ENCODE measurements at regions not wholly inside any gene's neighbourhood (a gene's known extent, or its start where the extent isn't known, plus 50 kb on each side); places are given as distances from the start of the nearest gene placed in this dataset.
A peak's percentile ranks its signal among the peaks of the same experiment; 100 is the strongest.
"Not testable (repeated sequence)": the region's sequence is repeated elsewhere in the genome, so short reads cannot be mapped to it uniquely, and the experiment has no call there.

DNA sequence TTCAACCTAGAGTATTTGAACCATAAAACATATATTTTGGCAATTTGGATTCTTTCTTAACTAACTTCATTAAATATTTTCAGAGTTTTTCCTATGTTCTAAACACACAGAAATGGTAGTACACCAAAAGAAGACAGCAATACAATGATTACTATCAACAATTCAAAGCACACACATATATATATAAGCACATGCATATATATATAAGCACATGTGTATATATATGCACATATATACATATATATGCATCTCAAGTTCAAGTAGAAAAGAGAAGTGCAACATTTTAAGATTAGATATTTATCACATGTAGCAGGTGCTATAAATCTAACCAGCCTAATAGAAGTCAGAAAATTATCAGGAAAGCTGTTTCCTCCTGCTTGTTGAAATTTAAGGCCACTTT, 320.9 kb upstream of the FSIP2 start:
- Histone ChIP-seq H3K4me3 (replicated peaks in 1 of 3; ENCODE audit: insufficient read depth in 1 of 3, low read depth in 1 of 3, low read length in 3 of 3) (no peak overlapping the region), H3K27me3 (ENCODE audit: control insufficient read depth in 2 of 2, insufficient read depth in 2 of 2, low read length in 2 of 2) (no peaks in the 10 kb centered on the region), H3K9ac (replicated peaks; ENCODE audit: extremely low read depth, insufficient read depth, low read length) (no peak overlapping the region), H3K79me2 (ENCODE audit: control insufficient read depth, insufficient read depth, low read length) (no peaks in the 10 kb centered on the region), H3K9me1 (replicated peaks; ENCODE audit: control insufficient read depth, extremely low read depth, insufficient read depth, low read length) (no peaks in the 10 kb centered on the region), H2AFZ (ENCODE audit: low read depth, low read length) (no peak overlapping the region), H4K20me1 (replicated peaks; ENCODE audit: control insufficient read depth, extremely low read depth, insufficient read depth, low read length) (no peaks in the 10 kb centered on the region), H3K4me1 (ENCODE audit: control insufficient read depth, extremely low read depth, insufficient read depth, low read length) (no peaks in the 10 kb centered on the region), H3K27ac (ENCODE audit: insufficient read depth, low read depth, low read length) (no peak overlapping the region), H3K9me3 (replicated peaks; ENCODE audit: control insufficient read depth, insufficient read depth, low read length) (no peaks in the 10 kb centered on the region), H3K4me2 (ENCODE audit: insufficient read depth, low read length) (no peak overlapping the region), H3K36me3 (ENCODE audit: control insufficient read depth in 2 of 2, extremely low read depth in 1 of 2, insufficient read depth in 2 of 2, low read length in 2 of 2) (no peaks in the 10 kb centered on the region)
- ChIA-PET CTCF (no interaction called here), POLR2A (no interaction called here)
- TF ChIP-seq FOS (IDR thresholded peaks at IDR 0.05; ENCODE audit: borderline replicate concordance, insufficient read depth, low read length): no peak
- TF ChIP-seq MYC (IDR thresholded peaks at IDR 0.05; ENCODE audit: low read depth, low read length): no peak
- TF ChIP-seq GATA2 (IDR thresholded peaks at IDR 0.05; ENCODE audit: insufficient read depth, insufficient read length, low read depth, low read length): no peak
- no peak for TF ChIP-seq POLR2A (IDR thresholded peaks at IDR 0.05; ENCODE audit: low read depth, low read length)
- TF ChIP-seq JUN (IDR thresholded peaks at IDR 0.05; ENCODE audit: borderline replicate concordance, insufficient read depth, insufficient read length, low read depth): no peak
- TF ChIP-seq POLR2AphosphoS5 (IDR thresholded peaks at IDR 0.05; ENCODE audit: insufficient read depth, low read depth, low read length): no peak
- TF ChIP-seq, protein P1, sequence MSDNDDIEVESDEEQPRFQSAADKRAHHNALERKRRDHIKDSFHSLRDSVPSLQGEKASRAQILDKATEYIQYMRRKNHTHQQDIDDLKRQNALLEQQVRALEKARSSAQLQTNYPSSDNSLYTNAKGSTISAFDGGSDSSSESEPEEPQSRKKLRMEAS (IDR thresholded peaks at IDR 0.05; ENCODE audit: insufficient read depth, insufficient read length): no peak
- TF ChIP-seq, protein P2, sequence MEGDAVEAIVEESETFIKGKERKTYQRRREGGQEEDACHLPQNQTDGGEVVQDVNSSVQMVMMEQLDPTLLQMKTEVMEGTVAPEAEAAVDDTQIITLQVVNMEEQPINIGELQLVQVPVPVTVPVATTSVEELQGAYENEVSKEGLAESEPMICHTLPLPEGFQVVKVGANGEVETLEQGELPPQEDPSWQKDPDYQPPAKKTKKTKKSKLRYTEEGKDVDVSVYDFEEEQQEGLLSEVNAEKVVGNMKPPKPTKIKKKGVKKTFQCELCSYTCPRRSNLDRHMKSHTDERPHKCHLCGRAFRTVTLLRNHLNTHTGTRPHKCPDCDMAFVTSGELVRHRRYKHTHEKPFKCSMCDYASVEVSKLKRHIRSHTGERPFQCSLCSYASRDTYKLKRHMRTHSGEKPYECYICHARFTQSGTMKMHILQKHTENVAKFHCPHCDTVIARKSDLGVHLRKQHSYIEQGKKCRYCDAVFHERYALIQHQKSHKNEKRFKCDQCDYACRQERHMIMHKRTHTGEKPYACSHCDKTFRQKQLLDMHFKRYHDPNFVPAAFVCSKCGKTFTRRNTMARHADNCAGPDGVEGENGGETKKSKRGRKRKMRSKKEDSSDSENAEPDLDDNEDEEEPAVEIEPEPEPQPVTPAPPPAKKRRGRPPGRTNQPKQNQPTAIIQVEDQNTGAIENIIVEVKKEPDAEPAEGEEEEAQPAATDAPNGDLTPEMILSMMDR (IDR thresholded peaks at IDR 0.05; ENCODE audit: extremely low read depth in 1 of 2, insufficient read depth in 1 of 2, low read depth in 1 of 2, low read length in 2 of 2): no peak
- no peak for TF ChIP-seq EZH2 (IDR thresholded peaks at IDR 0.05; ENCODE audit: borderline replicate concordance, low read depth, low read length, severe bottlenecking)
- dilution Hi-C loops (cut with MboI; ENCODE audit: extremely low pct_ligation_motif_present, low sequenced_read_pairs) (no loop called here), intact Hi-C loops (cut with micrococcal nuclease) (no loop called here)
- DNase-seq (ENCODE audit: low read depth, low spot score) (no peak), FAIRE-seq (no peak)
- no TSS peak for BruUV-seq (replicated peaks)

DNA sequence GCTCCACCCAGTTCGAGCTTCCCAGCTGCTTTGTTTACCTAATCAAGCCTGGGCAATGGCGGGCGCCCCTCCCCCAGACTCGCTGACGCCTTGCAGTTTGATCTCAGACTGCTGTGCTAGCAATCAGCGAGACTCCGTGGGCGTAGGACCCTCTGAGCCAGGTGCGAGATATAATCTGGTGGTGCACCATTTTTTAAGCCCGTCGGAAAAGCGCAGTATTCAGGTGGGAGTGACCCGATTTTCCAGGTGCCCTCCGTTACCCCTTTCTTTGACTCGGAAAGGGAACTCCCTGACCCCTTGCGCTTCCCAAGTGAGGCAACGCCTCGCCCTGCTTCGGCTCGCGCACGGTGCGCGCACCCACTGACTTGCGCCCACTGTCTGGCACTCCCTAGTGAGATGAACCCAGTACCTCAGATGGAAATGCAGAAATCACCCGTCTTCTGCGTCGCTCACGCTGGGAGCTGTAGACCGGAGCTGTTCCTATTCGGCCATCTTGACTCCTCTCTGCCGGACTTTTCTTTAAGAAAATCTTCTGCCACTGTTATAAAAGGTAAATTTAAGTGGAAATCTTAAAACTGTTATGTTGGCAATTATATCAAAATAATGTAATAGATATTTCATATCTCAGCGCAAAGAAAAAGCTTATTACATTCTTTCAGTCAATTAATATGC, 313.5 kb upstream of the FSIP2 start:
- H3K27me3 ChIP-seq (ENCODE audit: control insufficient read depth in 2 of 2, insufficient read depth in 2 of 2, low read length in 2 of 2); H3K36me3 ChIP-seq (ENCODE audit: control insufficient read depth in 2 of 2, extremely low read depth in 1 of 2, insufficient read depth in 2 of 2, low read length in 2 of 2); dilution Hi-C loops (cut with MboI; ENCODE audit: extremely low pct_ligation_motif_present, low sequenced_read_pairs); H3K27ac ChIP-seq (ENCODE audit: insufficient read depth, low read depth, low read length); H3K79me2 ChIP-seq (ENCODE audit: control insufficient read depth, insufficient read depth, low read length); H4K20me1 ChIP-seq (replicated peaks; ENCODE audit: control insufficient read depth, extremely low read depth, insufficient read depth, low read length); DNase-seq (ENCODE audit: low read depth, low spot score); H3K4me1 ChIP-seq (ENCODE audit: control insufficient read depth, extremely low read depth, insufficient read depth, low read length); CTCF ChIA-PET; H3K9me3 ChIP-seq (replicated peaks; ENCODE audit: control insufficient read depth, insufficient read depth, low read length); POLR2A ChIA-PET; H3K9ac ChIP-seq (replicated peaks; ENCODE audit: extremely low read depth, insufficient read depth, low read length); BruUV-seq (replicated peaks); H3K9me1 ChIP-seq (replicated peaks; ENCODE audit: control insufficient read depth, extremely low read depth, insufficient read depth, low read length); H2AFZ ChIP-seq (ENCODE audit: low read depth, low read length); intact Hi-C loops (cut with micrococcal nuclease); FAIRE-seq: not testable (repeated sequence)
- H3K4me2 ChIP-seq (ENCODE audit: insufficient read depth, low read length): peak overlapping the region; percentile 11
- peak overlapping the region in 1 of 3 experiments; percentile 56 for H3K4me3 ChIP-seq (replicated peaks in 1 of 3; ENCODE audit: insufficient read depth in 1 of 3, low read depth in 1 of 3, low read length in 3 of 3)

All from endothelial cell of umbilical vein (primary cell).